CD4-positive, alpha-beta T cell treated with Interleukin-4 for 4 hours (primary cell): ENCODE measurements at regions not wholly inside any gene's neighbourhood (a gene's known extent, or its start where the extent isn't known, plus 50 kb on each side); places are given as distances from the start of the nearest gene placed in this dataset.

ENCODE experiments used
- DNase-seq: peaks from one replicate; pipeline ENCODE4 v3.0.0-alpha.2; 2020

GRCh38 chr4:54359919-54360650, 131.0 kb downstream of the PDGFRA start:
- DNase-seq = no peak

DNA sequence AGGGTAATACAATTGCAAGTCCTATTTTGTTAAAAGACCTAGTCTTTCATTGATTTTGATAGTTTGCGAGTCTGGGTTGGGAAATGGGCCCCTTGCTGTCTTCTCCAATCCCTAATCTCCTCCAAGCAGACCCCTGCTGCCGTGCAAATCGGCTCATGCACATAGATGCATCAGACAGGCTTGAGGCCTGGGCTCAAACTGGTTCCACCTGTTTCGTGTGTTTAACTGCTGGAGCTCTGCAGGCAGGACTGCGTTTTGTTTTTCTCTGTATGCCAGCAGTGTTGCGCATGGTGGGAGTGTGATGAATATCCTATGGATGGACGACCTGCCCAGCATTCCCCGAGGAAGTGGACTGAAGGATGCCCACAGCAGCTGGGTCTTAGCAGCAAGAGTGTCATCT, 133.9 kb downstream of the PDGFRA start:
- DNase-seq = no peak

GRCh38 chr4:54365691-54366090, 136.6 kb downstream of the PDGFRA start:
- DNase-seq = no peak

GRCh38 chr4:54367059-54367458, 138.0 kb downstream of the PDGFRA start:
- DNase-seq = no peak

GRCh38 chr4:54368281-54369265, 139.5 kb downstream of the PDGFRA start:
- no peak for DNase-seq

- no peak for DNase-seq
Observed at GRCh38 chr4:54371173-54371572, 142.1 kb downstream of the PDGFRA start.

- no peak for DNase-seq
Observed at GRCh38 chr4:54372951-54373350, 143.9 kb downstream of the PDGFRA start.

GRCh38 chr4:54373718-54374210, 144.7 kb downstream of the PDGFRA start:
- no peak for DNase-seq

GRCh38 chr4:54378461-54378860, 149.4 kb downstream of the PDGFRA start:
- DNase-seq = no peak

GRCh38 chr4:54384152-54384551, 155.1 kb downstream of the PDGFRA start:
- no peak for DNase-seq

DNA sequence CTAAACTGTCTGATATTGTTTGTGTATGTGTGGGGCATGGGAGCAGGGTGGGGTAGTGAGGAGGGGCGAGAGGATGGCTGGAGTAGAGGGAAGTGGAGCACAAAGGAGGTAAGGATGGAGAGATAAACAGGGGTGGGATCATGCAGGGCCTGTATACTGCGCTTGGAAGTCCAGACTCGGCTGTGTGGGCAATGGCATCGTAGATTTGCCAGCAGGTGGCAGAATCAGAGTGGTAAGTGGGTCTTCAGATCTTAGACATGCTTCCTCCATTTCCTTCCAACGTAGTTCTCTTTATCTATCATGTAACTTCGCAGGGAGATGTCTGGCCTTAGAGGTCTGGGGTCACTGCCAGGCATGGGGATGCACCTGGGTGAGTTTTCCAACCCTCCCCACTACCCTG, 155.5 kb downstream of the PDGFRA start:
- DNase-seq = no peak

- no peak for DNase-seq
Observed at GRCh38 chr4:54386042-54386669, 157.1 kb downstream of the PDGFRA start.

DNA sequence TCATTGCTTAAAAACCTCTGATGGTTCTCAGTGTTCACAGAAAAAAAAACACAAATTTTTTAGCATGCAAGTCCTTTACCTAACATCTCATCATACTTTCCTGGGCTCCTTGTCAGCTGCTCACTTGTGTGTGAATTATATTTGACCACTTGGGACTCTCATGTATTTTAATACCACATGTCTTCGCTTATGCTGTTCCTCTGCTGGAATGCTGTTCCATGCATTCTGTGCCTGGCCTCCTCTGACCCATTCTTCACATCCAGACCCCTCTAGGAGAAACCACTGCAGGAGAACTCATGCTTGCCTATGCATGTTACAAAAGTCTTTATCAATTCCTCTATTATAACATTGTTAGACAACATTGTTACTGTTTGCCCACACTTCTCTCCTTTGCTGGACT, 157.6 kb downstream of the PDGFRA start:
- DNase-seq = no peak

- DNase-seq = no peak
Observed at GRCh38 chr4:54390670-54391069, 161.6 kb downstream of the PDGFRA start.

- no peak for DNase-seq
Observed at GRCh38 chr4:54391104-54391503, 162.0 kb downstream of the PDGFRA start.

DNA sequence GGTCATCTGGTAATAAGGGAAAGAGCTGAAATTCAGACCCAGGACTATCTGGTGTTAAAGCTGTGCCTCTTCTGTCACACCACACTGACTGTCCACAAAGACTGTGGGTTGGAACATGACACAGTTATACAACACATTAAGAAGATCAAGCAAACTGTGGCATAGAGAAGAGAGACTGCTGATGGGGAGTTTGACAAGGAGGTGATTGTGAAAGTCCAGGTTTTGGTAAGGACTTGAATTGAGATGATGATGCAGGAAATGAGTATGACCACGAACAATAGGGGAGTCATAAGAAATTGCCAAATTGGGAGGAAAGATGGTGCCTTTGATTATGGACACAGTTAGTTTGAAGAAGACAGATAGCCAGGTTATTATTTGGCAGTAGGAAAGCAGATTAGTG, 163.4 kb downstream of the PDGFRA start:
- no peak for DNase-seq

- no peak for DNase-seq
Observed at GRCh38 chr4:54393243-54393642, 164.2 kb downstream of the PDGFRA start.

DNA sequence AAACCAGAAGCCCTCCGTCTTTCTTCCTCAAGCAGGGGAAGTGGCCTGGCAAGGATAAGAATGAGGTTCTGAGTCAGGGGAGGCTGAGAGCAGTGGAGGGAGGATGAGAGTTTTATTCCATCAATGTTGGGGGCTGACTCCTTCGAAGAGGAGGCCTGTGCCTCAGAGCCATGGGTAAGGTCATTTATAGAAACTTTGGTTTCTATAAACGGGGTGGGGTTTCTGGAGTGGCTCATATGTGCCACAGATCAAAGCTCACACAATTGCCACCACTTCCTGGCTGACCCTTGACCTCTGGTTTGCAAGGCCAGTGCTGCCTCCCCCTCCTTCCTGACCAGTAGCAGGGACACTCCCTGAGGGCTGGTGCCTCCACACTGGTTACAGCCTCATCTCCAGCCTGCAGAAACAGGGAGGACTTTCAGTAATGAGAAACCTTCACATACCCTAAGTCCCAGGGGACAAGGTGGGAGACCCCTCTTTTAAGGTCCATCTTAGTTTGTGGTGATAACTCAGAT, 166.0 kb downstream of the PDGFRA start:
- DNase-seq = no peak

DNA sequence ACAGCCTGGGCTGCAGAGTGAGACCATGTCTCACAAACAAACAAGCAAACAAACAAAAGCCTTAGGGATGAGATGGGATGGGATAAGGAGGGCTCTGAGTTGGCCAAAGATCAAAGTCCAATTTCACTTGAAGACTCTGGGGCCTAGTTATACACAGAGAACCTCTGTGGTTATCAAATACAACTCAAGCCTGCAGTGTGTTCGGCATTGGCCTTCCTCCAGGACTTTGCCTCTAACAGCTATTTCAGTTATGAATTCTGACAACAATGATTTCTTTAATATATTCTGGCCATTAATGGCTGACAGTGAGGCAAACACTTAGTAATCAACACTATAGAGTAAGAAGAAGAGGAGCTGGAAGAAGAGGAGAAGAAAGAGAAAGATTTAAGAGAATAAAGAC, 171.1 kb downstream of the PDGFRA start:
- no peak for DNase-seq

DNA sequence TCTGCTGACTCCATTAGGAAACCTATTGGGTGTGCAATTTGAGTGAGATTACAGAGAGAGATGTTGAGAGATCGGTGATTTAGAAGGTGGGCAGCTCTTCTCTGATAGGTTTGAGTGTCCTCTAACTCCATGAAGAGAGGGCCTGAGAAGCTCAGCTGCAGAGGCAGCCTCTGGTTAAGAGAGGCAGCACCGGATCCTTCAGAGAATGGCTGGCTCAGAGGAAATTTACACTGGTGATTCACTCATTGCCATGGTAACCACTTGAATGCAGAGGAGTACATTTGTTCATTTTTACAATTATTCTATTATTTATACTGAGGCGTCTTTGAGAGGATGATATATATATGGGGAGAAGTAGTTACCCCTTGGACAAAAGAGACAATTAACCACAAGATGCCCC, 171.7 kb downstream of the PDGFRA start:
- no peak for DNase-seq

DNA sequence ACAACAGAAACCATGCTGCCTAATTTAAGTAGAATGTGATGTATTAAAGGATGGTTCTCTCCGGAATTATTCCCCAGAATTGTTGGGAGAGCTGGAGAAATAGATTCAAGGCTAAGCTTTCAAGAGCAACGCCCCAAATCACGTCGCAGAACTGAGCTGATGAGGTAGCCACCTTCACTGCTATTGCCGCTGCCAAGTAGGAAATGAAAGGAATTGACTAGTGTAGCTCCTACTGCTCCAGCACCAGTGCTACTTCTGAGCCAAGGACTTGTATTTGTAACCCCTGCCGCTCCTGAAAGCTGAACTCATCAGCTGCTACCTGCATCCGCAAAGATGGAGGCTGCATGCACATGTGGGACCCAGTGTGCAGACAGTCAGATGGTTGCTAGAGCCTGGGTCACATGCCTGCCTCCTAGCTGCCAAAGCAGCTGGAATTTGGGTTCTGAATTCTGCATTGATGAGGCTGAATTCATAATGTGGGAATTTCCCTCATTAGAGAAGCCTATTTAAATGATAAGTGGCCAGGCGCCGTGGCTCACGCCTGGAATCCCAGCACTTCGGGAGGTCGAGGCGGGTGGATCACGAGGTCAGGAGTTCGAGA, 173.9 kb downstream of the PDGFRA start:
- no peak for DNase-seq

- no peak for DNase-seq
Observed at GRCh38 chr4:54403700-54404453, 174.8 kb downstream of the PDGFRA start.
